SH-SY5Y (cell line): ENCODE measurements at regions not wholly inside any gene's neighbourhood (a gene's known extent, or its start where the extent isn't known, plus 50 kb on each side); places are given as distances from the start of the nearest gene placed in this dataset.

Source experiments
- GATA2 ChIP-seq: IDR thresholded peaks from 2 replicates; pipeline ENCODE4 v1.6.1; 2011; ENCODE audit warnings: mild to moderate bottlenecking, low read depth, low read length
- GATA3 ChIP-seq: IDR thresholded peaks from 2 replicates; pipeline ENCODE4 v1.6.1; 2011; ENCODE audit warnings: low read depth, mild to moderate bottlenecking, low read length, moderate library complexity

GRCh38 chr21:18907076-18907475, 503.5 kb upstream of the TMPRSS15 start:
- TF ChIP-seq GATA2 = no peak
- TF ChIP-seq GATA3 = no peak
